ENCODE measurements at regions not wholly inside any gene's neighbourhood (a gene's known extent, or its start where the extent isn't known, plus 50 kb on each side); places are given as distances from the start of the nearest gene placed in this dataset.

- Mint-ChIP-seq H3K9me3 (peaks cover 0 to 2% (median 0%) of the 10 kb centered on the region in 7 donors), H3K4me3 (no peak overlapping the region), H3K27me3 (ENCODE audit: low read depth in 3 of 3) (peaks cover 2 to 12% (median 2%) of the 10 kb centered on the region in 3 donors), H3K36me3 (no peaks in the 10 kb centered on the region), H3K27ac (no peak overlapping the region), H3K4me1 (no peaks in the 10 kb centered on the region)
- Histone ChIP-seq H3K9me3 (replicated peaks in 1 of 2; ENCODE audit: control insufficient read depth in 1 of 2, insufficient read depth in 1 of 2, low read length in 2 of 2) (no peaks in the 10 kb centered on the region), H3K4me1 (ENCODE audit: control insufficient read depth in 1 of 2, insufficient read depth in 2 of 2, low read length in 2 of 2) (no peaks in the 10 kb centered on the region), H3K27ac (ENCODE audit: low read depth in 1 of 2, low read length in 2 of 2) (no peak overlapping the region), H3K79me2 (ENCODE audit: insufficient read depth, low read length) (no peaks in the 10 kb centered on the region), H2AFZ (ENCODE audit: insufficient read depth, low read depth, low read length, poor library complexity, severe bottlenecking) (no peak overlapping the region), H3K9ac (ENCODE audit: insufficient read depth, low read length, poor library complexity, severe bottlenecking) (no peak overlapping the region), H3K27me3 (ENCODE audit: control insufficient read depth in 2 of 2, insufficient read depth in 2 of 2, low read length in 2 of 2) (no peaks in the 10 kb centered on the region), H4K20me1 (ENCODE audit: insufficient read depth, low read length) (no peaks in the 10 kb centered on the region), H3K4me2 (replicated peaks; ENCODE audit: extremely low read depth, low read length, poor library complexity, severe bottlenecking) (no peak overlapping the region), H3K36me3 (replicated peaks in 1 of 2; ENCODE audit: control insufficient read depth in 1 of 2, insufficient read depth in 2 of 2, low read length in 2 of 2) (no peaks in the 10 kb centered on the region), H3K4me3 (replicated peaks in 1 of 3; ENCODE audit: low read depth in 2 of 3, low read length in 3 of 3) (no peak overlapping the region)
- TF ChIP-seq CTCF (IDR thresholded peaks at IDR 0.05), result no peak
- 50% methylated on average over 2 of the region's 4 CpGs for WGBS (ENCODE audit: insufficient coverage)
- intact Hi-C loops (cut with micrococcal nuclease), result no loop called here
- no peak for DNase-seq
Measured at GRCh38 chr11:19426756-19427403, 186.1 kb upstream of the E2F8 start.

- no peaks in the 10 kb centered on the region for H4K20me1 ChIP-seq (ENCODE audit: insufficient read depth, low read length)
- WGBS (ENCODE audit: insufficient coverage), result 9% methylated on average over 3 of the region's 5 CpGs
- no peaks in the 10 kb centered on the region for H3K27me3 ChIP-seq (ENCODE audit: control insufficient read depth in 2 of 2, insufficient read depth in 2 of 2, low read length in 2 of 2)
- H3K9me3 ChIP-seq (replicated peaks in 1 of 2; ENCODE audit: control insufficient read depth in 1 of 2, insufficient read depth in 1 of 2, low read length in 2 of 2), result no peaks in the 10 kb centered on the region
- H2AFZ ChIP-seq (ENCODE audit: insufficient read depth, low read depth, low read length, poor library complexity, severe bottlenecking), result no peak overlapping the region
- no peaks in the 10 kb centered on the region for H3K36me3 ChIP-seq (replicated peaks in 1 of 2; ENCODE audit: control insufficient read depth in 1 of 2, insufficient read depth in 2 of 2, low read length in 2 of 2)
- H3K27ac Mint-ChIP-seq, result peak overlapping the region in 1 of 7 donors; percentile 41
- no peak overlapping the region for H3K4me3 Mint-ChIP-seq
- no peaks in the 10 kb centered on the region for H3K4me1 ChIP-seq (ENCODE audit: control insufficient read depth in 1 of 2, insufficient read depth in 2 of 2, low read length in 2 of 2)
- H3K27ac ChIP-seq (ENCODE audit: low read depth in 1 of 2, low read length in 2 of 2), result no peak overlapping the region
- no peaks in the 10 kb centered on the region for H3K79me2 ChIP-seq (ENCODE audit: insufficient read depth, low read length)
- no peak overlapping the region for H3K9ac ChIP-seq (ENCODE audit: insufficient read depth, low read length, poor library complexity, severe bottlenecking)
- no peak for DNase-seq
- intact Hi-C loops (cut with micrococcal nuclease), result no loop called here
- no peaks in the 10 kb centered on the region for H3K4me1 Mint-ChIP-seq
- H3K36me3 Mint-ChIP-seq, result no peaks in the 10 kb centered on the region
- H3K4me3 ChIP-seq (replicated peaks in 1 of 3; ENCODE audit: low read depth in 2 of 3, low read length in 3 of 3), result no peak overlapping the region
- H3K4me2 ChIP-seq (replicated peaks; ENCODE audit: extremely low read depth, low read length, poor library complexity, severe bottlenecking), result no peak overlapping the region
- peaks cover 2 to 12% (median 2%) of the 10 kb centered on the region in 3 donors for H3K27me3 Mint-ChIP-seq (ENCODE audit: low read depth in 3 of 3)
- H3K9me3 Mint-ChIP-seq, result peaks cover 0 to 2% (median 0%) of the 10 kb centered on the region in 7 donors
- TF ChIP-seq CTCF (IDR thresholded peaks at IDR 0.05), result no peak
Measured at GRCh38 chr11:19426011-19426755, 185.4 kb upstream of the E2F8 start.
